COLO668 (cell line): ENCODE measurements at regions not wholly inside any gene's neighbourhood (a gene's known extent, or its start where the extent isn't known, plus 50 kb on each side); places are given as distances from the start of the nearest gene placed in this dataset.
A peak's percentile ranks its signal among the peaks of the same experiment; 100 is the strongest.

Experiments used
- DNase-seq: peaks from one replicate; lab custom pipeline; 2025; ENCODE audit not compliant: unreplicated experiment; lab: John Stamatoyannopoulos, UW

DNA sequence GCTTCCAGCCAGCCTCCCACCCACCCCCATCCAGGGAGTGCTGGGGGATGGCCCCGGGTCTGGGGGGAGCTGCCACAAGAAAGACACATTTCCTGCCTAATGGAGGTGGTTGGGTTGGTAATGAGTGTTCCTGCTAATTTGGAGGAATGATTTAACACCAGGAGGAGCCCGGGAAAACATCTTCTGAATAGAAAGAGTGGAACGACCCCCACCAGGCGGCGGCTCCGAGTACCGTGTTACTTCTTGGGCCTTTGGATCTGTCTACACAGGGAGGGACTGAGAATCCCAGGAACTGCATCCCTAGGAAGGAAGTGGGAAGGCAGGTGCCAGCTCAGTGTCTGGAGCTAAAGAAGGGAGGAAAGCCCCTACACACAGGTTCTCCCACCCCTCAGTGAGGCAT lies 64.6 kb downstream of the TSPAN17 start:
- no peak for DNase-seq

DNA sequence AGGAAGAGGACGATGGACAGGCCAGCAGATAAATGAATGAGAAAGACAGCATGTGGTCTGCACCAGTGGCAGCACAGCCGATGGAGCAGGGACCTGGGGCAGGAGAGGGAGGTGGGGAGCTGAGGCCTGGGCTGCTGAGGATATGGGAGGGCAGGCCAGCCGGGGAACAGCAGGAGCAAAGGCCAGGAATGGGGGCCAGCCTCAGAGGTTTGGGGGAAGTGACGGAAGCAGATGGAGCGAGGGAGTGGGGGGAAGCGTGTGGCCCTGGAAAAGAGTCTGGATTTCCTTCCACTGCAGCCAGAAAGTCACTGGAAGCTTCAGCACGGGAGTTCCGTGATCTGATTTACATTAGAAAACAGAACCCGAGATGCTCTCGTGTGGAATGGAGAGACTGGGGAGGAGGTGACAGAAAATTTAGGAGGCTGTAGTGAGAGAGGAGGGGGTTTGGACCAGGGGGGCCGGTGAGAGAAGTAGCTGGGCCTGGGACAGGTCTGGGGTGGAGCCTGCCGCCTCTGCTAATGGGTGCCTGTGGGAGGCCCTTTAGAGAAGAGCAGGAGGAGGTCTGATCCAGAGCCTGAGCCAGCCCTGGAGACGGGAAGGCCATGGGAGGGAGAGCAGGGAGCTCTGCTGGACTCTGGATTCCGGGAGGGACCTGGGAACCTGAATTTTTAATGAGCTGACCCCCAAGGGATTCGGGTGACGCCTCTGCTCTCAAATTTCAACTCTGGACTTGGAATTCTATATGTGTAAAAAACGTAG lies 65.4 kb downstream of the TSPAN17 start:
- no peak for DNase-seq

DNA sequence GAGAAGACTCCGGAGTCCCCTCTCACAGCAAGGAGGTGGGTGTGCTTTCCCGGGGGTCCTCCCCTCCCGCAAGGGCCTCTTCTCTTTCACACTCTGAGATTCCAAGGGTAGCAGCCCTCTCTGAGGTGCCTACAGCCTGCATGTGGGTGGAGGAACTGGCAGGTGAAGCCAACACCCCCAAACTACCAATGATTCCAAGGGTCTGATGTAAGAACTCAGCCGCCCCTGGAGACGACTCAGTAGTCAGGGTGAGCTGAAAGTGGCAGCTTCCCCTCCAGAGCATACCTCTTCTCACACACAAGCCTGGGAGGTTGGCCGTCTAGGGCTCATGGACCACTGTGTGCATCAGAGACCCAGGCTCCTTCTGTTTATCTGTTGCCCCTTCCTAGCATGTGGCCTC lies 66.1 kb downstream of the TSPAN17 start:
- no peak for DNase-seq

DNA sequence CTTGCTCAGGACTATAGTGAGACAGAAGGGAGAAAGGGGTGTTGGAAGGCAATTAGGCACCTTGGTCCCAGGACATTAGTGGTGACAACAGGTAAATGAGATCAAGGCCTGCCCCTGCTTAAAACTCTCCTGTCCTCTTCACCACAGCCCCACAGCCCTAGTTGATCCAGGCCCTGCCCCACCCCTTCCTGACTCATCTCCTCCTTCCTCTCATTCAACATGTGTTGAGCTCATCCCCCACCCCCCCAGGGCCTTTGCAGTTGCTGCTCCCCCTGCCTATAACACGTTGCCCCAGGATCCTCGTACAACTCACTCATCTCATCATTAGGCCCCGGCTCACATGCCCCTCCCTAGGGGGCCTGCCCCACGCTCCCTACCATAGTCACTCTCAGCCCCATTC lies 66.8 kb downstream of the TSPAN17 start:
- no peak for DNase-seq

DNA sequence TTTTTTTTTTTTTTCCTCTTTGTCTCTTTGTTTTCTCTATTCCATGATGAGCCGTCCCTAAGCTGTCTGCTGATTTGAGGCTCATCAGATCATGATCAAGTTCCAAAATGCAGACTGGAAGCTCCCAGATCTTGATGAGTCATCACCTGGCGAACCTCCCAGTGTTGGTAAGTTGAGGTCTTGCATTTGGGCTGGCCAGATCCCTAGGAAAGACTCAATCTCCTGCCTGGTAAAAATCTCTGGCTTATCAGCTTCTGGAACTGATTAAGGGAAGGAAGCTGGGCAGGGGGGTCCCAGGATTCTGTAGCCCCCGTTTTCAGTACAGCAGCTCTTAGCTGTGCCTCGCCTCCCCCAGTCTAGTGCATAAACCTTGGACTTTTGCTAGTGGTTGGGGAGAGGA lies 69.0 kb downstream of the TSPAN17 start:
- DNase-seq, result peak; percentile 39

DNA sequence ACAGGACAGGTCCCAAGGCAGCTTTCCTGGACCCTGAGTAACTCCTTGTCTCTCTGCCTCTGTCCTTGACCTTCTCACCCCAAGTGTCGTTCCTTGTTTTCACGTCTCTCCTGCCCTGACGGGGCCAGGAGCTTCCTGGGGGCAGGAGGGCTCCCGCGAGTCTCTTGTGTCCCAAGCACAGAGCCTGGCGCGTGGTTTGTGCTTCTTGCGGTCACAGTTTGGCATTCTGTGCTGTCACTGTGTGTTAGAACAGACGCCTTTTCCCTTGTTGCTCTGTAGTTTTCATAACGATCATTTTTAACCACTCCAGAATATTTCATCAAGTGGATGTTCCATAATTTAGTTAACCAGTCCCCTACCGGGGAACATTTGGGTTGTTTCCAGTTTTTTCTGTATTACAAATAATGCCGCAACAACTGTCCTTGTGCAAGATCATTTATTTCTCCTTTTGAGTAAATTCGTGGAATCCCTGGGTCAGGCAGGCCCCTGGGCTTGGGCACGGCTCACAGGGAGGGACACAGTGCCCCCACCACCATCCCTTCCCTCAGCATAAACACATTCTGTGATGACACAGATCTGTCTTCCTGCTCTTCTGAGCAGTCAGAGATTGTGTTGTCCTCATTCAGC lies 71.9 kb downstream of the TSPAN17 start:
- no peak for DNase-seq

DNA sequence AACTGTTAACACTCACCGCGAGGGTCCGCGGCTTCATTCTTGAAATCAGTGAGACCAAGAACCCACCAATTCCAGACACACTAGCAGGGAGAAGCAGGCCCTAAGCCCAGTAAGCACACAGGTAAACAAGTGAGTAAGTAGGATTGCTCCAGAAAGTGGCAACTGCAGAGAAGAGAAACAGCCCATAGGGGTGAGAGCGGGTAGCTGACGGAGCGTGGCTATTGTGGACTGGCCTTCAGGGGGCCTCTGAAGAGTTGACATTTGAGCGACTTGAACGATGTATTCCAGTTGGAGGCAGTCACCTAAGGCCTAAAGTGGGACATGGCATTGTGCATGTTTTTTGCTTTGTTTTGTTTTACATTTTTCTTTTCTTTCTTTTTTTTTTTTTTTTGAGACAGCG lies 74.2 kb downstream of the TSPAN17 start:
- no peak for DNase-seq

DNA sequence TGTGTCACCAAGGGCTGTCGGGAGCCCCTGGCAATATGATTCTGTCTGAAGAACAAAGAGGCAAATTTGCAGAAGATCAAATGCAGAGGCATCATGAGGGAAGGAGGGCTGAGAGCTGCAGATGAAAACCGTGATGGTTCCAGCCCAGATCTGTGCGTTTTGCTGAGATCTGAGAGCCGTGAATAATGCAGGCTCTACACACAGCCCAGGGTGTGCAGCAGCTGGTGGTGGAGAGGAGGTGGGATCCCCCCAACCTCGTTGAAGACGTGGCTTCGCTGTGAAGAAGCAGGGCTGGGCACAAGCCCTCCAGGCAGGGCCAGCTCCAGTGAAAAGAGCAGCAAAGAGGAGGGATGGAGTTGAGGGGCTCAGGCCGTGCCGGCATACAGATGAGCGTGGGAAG lies 75.5 kb downstream of the TSPAN17 start:
- no peak for DNase-seq

DNA sequence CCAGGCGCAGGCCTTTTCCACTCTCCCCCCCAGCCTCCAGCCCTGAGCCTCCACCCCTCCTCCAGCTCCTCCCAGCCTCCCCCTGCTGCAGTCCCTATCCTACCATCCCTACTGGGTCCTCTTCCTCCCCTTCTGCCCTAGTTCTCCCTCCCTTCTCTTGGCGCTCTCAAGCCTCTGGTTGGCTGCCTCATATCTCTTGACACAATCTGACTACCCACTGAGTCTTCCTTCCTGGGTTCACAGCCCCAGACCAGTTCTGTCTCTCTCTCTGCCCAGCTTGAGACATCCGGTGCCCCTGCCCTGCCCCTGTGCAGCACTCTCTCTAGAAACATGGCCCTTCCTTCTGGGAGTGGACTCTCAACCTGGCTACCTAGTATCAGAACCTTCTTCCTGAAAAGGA lies 76.2 kb downstream of the TSPAN17 start:
- no peak for DNase-seq

DNA sequence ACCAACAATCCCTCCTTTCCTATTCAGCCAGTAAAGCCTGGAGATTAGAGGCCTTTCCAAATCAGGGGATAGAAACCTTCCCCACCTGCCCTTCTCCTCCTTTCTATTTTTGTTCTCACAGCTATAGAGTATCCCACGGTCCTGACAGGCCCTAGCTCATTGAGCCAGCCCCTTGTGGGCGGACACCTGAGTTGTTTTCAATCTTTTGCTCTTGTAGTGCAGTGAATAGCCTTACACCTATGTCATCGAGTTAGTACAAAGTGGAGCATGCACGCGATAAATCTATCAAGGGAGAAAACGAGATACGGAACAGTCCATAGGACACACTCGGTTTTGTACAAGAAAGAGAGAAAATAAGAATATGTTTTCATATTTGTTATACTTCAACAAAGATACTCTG lies 77.2 kb downstream of the TSPAN17 start:
- no peak for DNase-seq

DNA sequence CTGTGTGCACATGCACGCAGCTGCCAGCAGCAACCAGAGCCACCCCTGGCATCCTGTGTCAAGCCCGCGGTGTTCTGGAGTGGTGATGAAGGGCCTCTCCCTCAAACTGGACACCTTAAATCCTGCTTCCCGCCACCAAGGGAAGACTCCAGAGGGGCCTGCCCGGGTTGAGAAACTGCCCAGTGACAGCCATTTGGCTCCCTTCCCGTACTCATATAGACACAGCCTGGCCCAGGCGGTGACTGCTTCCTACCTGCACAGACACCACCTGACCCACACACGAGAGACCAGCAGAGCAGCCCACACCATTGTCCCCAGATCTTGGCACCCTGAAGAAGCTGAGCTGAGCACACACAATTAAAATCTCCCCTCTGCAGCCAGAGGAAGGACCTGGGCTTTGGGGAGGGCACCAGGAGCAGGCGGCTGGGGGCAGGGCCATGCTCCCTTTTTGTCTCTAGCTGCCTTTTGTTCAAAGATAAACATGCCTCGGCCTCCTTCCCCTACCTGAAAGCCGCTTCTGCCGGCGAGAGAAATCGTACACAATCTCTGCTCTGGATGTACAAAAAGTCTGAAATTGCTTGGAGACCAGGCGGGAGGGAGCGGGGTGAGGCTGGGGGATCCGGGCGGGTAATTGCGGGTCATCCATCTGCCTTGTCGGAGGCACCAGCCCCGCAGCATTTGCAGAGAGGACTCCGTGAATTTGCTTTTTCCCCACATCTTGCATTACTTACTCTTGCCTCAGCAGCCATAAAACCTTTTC lies 78.4 kb downstream of the TSPAN17 start:
- peak; percentile 44 for DNase-seq

DNA sequence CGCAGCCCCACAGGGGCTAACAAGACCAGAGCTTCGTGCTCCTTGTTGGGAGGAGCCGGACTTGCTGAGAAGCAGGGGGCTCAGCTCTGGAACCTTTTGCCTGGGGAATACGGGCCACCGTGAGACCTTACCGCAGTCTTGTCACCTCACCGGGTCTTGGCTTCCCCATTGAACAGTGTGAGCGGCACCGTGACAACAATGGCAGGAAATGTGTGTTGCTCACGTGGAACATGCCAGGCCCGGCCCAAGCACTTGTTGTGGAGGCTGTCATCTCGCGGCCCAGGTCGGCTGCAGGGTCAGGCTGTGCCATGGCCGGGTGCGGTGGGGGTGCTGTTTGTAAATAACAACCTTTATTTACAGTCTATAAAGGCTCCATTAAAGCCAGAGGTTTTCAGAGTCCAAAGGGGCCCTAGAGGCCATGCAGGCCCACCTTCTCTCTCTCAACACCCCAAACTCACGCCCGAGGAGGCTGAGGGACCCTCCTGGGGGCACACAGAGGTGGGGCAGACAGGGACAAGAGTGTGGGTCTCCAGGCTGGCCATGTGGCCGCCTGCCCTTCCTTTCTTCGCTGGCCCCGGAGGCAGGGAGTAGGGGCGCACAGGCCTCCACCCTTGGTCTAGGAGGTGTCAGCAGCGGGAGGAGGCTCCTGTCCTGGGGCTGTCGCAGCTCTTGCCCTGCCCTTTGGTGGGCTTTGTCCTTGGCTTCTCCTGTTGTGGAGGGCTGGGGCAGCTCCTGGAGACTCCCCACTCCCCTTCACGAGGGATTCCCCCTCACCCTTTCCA lies 79.7 kb downstream of the TSPAN17 start:
- DNase-seq, result no peak

DNA sequence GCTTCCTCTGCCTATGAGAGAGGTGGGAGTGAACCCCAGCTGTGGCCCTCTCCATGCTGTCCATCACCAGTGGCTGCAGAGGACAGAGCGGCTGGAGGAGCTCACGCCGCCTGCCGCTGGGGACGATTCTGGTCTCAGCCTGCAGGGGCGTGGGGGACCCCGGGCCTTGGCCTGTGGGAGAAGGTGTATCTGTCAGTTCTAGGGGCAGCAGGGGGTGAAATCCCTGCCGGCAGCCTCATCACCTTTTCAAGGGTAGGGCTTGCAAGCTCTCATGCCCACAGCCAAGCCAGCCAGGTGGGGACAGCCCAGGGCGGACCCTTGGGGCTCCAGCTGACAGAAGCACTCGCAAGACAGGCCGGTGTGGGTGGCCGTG lies 80.2 kb downstream of the TSPAN17 start:
- no peak for DNase-seq

DNA sequence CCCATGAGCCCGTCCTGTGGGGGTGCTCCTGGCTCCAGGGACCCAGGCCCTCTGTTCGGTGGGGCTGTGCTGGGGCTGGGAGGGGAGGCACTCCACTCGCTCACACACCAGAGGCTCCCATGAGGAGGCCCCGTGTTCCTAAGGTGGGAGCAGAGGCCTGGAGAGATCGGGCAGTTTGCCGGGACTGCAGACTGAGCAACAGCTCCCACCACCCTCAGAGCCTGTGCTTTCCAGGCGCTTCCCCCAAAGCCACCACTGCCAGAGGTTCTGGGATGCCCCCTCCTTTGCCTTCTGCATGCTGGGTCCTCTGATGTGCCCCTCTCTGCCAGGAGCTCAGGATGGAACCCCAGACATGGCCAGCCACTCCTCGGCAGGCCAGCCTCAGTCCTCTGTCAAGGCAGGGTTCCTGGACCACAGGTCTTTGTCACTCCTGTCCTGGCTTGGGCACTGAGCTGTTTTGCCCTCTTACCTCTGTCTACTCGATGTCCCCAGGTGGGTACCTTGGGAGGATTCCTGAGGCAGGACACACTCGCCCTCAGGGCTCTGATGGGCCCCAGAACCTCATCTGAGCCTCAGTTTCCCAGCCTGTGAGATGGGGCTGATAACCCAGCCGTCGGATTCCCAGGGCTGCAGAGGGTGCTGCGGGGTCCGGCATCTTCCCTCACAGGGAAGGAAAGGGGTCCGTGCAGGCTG lies 80.8 kb downstream of the TSPAN17 start:
- no peak for DNase-seq

DNA sequence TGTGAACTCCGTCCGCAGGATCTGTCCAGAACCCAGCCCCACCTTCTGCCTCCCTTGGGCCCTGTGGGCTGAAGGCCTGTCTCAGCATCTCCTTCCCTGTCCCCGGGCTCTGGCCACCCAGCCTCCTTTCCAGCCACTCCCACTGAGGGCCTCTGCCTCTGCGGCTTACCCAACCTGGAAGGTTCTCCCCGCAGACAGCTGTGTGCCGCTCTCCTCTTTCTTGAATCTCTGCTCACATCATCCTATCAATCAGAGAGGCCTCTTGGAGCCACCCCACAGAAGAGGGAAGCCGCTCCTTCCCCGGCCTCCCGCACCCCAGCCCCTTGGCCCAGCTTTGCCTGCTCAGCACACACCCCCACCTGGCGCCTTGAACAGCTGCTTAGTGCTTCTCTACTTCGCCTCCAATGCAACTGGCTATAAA lies 81.5 kb upstream of the UNC5A start:
- no peak for DNase-seq

DNA sequence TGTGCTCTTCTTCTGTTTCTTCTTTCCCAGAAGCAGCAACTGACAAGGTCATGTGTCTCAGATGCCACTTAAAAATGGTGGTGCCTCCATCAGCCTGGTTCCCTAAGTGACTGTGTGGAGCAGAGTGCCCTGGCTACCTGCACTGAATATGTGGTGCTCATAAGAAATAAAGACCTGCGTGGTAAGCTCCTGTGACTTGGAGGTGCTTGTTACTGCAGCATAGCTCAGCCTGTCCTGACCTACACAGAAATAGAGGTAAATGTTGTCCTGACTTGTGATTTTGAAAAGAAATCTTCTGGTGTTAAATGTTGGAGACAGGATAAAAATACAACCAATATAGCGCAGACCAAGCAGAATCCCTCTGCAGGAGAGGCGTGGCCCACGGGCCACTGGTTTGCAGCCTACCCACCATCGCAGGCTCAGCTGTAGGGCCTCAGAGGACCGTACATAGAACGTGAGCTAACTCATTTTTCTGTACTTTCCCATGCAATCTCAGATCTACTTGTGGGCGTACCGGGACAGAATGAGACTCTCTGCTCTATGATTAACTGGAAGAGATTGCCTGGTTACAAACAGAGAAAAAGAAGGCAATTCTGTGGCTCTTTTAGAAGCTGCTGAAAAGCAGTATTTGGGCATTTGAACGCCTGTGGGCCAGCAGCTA lies 79.4 kb upstream of the UNC5A start:
- DNase-seq, result no peak

DNA sequence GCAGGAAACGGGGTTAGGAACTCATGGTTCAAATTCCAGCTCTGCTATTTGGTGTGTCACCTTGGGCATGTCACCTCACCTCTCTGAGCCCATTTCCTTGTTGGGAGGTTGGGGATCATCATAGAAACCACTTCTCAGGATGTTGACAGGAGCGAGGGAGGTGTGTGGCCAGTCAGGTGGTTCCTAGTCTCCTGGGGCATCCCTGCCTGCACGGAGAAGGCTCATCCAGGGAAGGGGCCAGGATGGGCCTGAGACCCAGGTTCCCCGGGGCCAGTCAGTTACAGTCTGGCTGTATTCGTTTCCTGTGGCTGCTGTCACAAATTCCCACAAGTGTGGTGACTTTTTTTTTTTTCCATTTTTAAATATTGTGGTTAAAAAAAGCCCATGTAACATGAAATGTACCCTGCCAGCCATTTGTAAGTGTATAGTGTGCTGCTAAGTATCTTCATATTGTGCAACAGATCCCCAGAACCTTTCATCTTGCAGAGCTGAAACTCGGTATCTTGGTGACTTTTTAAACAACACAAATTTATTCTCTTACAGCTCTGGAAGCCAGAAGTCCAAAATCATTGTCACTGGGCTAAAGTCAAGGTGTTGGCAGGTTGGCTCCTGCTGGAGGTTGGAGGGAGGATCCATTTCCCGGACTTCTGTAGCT lies 78.7 kb upstream of the UNC5A start:
- no peak for DNase-seq

DNA sequence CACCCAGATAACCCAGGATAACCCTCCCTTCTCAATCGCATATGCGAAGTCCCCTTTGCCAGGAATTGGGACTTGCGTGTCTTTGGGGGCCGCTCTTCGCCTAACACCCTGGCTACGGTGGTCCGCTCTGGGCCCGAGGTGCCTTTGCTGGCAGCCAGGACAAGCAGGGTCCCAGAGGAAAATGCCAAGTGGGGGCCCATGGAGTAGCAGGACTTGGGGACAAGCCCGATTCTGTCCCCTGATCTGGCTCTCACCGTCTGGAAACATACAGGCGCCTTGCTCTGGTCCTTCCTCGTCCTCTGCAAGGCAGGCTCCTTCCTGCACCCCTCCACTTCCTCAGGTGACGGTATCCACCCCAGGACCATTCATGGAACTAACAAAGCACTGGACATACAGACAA lies 78.1 kb upstream of the UNC5A start:
- no peak for DNase-seq

DNA sequence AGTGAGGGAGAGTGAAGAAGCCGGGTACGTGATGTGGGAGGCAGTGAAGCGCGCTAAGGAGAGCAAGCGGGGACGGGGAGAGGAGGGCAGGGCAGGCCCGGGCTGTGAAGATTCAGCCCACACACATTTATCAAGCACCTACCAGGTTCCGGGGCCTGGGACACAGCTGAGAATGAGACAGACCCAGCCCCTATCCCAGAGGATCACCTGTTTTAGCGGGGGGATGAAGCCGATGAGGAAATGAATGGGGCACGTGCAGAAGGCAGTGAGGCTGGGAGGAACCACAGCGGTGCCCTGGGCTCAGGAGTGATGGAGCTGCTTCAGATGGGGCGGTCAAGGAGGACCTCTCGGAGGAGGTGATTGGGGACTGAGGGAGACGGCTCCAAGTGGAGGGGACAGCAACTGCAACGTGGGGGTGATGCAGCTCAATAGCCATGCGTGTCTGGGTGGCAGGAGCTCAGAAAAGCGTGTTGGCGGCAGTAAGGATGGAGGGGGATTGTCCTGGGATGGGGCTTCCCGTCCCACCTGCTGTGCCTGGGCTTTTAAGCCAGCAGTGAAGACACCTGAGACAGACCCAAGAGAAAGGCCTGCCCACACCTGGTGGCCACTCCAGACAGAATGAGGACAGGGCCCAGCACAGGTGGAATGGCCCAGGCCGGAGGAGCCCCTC lies 77.5 kb upstream of the UNC5A start:
- no peak for DNase-seq
